Stromal cell of bone marrow (primary cell): ENCODE measurements at regions not wholly inside any gene's neighbourhood (a gene's known extent, or its start where the extent isn't known, plus 50 kb on each side); places are given as distances from the start of the nearest gene placed in this dataset.

Experiments used
- DNase-seq: peaks from one replicate; pipeline ENCODE4 v3.0.0-alpha.2; 2012; ENCODE audit warnings: low read depth

DNA sequence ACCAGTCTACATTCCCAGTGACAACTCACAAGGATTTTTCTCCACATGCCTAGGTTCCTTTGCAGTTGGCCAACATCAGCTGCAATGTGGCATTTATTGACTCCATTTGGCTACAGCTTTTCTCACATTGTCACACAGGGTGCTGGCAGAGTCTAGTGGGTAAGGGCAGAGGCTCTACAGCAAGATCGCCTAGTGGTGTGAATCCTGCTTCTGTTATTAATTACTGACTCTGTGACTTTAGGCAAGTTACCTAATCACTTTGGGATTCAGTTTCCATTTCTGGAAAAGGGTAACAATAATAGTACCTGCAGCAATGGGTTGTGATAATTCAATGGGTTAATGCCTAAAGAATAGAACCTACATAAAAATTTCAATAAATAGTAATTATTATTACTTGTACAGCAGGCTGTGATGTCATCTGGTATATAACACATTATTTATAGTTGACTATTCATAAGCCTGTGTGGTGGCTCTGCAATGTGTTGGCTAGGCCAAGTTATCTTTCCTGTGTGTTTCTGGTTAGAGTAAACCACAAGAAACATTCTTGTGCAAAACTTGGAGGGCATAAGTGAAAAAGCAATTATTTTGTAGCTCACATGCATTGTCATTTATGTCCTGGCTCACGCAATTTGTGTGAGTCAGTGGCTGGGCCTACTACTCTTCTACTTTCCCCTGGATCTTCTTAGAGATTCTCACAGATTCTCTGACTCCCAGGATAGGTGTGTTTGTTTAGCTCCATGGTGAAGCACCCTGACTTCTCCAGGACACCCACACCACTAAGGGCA, 59.5 kb downstream of the PTGS2 start:
- peak; percentile 91 for DNase-seq

DNA sequence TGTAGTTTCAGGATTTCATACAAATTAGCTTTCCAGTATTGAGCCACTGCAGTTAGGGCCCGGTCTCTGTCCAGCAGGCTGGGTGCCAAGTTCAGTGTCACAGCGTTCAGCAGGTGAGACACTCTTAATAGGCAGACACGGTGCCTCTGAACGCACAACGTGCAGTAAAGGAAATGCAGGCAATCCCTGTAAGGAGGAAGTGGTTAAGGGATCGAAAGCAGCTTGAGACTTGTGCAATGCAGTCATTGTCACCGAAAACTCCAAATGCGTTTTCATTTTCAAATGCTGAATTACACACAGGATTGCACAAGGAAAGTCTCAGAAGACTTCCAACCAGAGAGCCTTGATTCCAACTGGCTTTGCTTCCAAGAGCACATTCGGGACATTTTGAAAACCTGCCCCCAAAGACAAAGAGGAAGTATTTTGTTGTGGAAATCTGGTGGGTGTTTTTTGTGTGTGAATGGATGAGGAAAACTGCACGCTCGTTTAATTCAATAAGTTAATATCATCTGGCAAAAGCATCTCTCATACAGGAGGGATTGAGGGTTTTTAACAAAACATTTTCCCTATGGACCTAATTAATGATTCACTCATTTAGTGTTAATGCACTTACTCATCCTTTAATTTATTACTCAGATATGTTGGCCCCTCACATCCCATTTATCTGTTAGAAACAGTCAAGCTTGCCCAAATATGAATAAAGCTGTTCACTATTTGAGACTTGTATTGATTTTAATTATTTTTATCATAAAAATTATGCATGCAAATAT, 61.6 kb downstream of the PTGS2 start:
- DNase-seq, result peak; percentile 60

DNA sequence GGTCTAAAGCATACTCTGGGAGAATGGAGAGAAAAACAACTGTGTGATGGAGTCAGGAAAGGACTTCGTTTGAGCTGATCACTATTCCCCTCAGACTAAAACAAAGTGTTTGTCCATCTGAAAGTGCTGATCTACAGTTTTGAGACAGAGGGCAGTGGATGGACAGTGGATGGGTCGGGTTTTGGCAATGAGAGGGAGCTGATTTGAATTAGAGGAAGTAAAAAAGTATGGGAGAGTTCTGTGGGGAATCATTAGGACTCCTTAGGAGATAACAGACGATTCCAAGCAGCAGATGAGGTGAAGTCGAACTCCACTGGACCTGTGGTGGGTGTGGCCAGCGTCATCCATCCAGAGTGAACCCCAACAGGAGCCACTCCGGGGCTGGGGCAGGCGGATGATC, 62.3 kb downstream of the PTGS2 start:
- peak; percentile 19 for DNase-seq

DNA sequence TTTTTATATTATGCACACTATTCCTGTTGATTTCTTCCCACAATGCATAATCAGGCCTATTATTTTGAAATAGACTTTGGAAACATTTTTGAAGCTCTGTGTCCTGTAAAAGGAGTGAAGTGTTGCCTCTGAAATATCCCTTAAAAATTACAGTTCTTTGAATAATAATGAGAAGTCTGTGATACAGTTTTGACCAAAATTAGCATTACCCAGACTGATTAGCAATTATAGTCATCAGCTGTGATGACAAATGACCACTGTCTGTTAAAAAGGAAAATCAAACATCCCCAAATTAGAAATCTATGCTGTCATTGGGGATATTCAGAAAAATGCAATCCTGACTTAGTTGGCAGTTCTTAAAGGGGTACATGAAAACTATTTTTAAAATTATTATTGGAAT, 63.7 kb downstream of the PTGS2 start:
- DNase-seq, result no peak

DNA sequence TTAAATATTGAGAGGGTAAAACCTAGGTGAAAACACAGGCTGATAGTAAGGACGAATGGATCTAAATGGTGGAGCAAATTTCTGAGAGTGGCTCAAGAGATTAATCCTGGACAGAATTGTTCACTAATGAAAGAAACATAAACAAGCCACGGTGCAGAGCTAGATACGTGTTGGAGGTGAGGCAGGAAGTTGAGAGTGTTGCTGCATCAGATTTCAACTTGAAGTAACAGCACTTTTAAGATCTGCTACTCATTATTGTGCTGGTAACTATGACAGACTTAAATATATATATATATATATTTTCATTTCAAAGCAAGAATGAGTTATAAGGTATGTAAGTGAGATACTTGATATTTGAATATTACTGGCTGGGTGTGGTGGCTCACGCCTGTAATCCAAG, 64.9 kb downstream of the PTGS2 start:
- DNase-seq, result no peak

DNA sequence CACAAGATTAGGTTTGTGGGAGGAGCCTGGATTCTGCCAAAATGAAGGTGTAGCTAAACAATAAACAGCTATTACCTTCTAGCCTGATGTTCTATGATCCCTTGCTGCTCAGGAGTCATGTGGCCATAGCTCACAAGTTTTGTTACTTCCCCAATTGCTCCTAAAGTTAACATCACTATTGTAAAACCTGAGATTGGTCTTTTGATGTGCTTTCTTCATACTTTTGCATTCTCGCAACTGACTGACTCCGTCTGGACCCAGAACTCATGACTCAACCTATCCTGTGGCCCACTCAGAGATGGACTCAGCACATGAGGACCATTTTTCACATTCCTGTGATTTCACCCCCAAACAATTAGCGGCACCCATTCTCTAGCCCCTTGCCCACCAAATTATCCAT, 69.1 kb downstream of the PTGS2 start:
- DNase-seq, result no peak

DNA sequence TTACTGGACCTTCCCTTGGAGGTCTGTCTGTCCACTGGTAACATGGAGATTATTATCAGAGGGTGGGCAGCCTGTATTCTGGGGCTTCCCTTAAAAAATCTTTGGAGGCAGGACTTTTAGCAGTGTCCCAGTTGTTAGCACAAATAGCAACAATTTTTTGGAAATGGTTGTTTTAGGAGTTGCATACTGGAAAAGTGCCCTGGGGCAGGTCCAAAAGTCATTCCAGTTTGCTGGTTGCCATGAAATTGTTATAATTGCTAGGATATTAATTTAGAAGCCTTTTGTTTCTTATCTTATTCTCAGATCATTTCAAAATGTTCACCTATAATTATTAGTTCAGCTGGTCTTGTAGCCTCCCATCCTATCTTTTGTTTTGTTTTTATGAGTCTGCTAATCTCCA, 71.0 kb downstream of the PTGS2 start:
- no peak for DNase-seq

DNA sequence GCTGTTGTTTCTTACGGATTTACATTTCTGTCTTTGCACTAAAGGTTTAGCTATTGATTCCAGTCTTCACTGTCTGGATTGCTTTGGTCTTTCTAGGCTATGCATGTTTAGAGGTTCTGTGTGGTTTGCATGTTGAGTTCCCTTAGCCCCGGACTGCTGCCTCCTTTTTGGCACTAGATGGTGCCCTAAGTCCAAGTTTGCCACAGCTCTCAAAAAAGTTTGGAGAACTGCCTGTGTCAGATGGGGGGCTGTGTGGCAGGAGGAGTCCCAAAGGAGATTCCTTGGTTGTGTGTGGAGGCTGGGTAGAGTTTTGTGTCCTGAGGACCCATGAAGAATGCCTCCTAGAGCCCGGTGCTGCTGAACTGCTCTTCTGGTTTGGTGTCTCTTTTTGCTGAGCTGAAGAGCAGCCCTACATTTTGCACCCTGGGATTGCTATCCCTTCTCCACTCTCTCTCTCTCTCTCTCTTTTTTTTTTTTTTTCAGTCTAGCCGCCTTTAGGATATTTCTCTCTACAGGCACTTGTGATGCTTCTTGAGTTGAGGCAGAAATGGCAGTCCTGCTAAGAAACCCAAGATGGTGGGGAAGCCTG, 74.4 kb downstream of the PTGS2 start:
- peak; percentile 58 for DNase-seq

DNA sequence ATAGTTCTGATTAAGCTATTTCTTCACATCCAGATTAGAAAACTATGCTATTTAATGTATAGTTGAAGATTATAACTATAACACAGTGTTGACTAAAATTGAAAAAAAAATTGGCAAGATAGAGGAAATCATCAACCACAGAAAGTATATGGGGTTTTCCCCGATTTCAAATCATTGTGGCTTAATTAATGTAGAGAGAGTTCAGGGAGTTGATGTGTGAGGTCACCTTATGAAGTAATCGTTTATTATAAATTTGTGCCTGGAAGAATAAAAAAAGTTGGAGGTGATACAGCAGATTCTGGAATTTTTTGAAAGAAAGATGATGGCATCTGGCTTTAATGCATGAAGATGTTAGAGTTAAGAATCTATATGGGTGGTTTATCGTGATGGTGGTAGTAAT, 84.3 kb downstream of the PTGS2 start:
- DNase-seq, result no peak

DNA sequence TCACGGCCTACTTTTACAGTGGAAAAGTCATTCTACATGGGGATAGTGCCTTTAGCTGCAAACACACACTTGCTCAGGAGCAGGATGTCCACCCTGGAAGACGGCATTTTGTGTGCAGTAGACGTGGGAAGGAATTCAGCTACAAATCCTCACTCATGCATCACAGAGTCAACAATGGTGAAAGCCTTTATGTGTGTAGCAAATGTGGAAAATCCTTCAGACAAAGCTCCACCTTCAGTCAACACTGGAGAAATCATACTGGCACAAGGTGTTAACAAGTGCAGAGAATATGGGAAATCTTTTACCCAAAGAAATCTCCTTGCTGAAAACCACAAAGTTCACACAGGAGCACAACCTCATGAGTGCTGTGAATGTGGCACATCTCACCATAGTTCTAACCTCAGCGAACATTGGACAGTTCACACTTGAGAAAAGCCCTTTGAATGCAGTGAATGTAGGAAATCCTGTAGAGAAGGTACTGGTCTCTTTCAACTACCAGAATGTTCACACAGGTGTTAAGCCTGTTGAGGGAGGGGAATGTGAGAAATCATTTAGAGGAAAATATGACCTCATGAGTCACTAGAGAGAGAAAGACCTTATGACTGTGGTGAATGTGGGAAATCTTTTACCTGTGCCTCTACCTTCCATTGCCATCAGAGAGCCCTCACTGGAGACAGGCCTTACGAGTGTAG, 101.8 kb downstream of the PTGS2 start:
- DNase-seq, result no peak

DNA sequence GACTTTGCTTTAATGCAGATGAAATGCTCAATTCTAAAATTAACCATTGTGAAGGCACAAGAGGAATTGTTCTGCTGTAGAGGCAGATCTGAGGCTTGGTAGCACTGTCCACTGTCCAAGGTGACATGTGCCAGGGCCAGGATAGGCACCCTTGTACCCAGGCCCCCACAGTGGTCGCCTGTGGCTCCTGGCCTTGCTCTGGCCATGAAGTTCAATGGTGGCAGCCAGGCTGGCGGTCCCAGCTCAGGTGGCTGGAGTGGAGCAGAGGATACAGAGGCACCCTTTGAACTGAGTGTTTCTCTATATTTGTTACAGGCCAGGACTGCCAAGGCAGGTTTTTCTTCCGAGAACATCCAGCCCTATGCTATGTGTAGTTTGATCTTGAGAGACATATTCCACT, 102.6 kb downstream of the PTGS2 start:
- DNase-seq, result no peak

DNA sequence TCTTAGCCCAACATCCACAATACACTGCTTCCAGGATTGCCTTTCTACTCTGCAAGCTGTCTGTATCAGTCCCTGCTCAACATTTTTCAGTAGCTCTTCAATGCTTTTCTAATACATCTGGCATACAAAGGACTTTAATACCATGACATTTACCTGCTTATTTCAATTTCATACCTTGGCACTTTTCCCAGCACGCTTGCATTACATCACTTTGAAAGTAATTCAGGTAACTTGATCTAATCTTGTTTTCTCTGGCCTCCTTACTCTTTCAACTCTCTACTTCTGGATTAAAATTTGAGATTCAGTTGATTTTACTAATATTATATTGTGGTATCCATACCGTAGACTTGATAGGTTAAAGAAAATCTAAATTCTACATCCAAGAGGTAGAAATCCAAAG, 103.0 kb downstream of the PTGS2 start:
- DNase-seq, result no peak

DNA sequence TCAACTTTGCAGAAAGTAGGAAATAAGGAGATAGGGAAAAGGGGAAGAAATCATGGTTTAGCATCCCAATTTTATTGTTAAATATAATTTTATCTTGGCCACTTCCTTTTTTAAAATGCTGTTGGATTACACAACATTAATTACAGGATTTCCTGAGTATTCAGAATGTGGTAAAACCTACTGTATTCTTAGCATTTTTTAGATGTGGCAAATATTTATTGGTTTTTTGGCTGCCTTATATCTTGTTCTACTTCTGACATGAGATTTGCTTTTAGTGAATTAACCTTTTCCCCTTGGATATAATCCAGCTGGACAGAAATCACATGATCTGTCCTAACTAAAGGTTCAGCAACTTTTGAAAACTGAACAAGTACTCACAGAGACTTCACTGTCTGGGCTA, 104.9 kb downstream of the PTGS2 start:
- DNase-seq, result peak; percentile 14

DNA sequence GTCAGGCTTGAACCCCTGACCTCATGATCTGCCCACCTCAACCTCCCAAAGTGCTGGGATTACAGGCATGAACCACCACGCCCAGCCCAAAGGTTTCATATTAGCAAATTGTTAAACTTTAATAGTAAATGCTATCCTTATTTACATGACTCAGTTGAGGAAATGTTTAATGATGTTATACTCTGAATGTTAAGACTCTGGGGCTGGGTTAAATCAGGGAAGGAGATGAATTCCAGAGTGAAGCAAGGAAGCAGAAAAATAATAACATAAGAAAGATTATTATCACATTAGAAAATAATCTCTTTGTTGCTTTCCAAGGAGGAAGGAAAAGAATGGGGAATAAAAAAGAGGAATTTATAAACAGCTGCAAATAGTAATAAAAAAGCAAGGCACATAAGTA, 105.3 kb downstream of the PTGS2 start:
- DNase-seq, result no peak

DNA sequence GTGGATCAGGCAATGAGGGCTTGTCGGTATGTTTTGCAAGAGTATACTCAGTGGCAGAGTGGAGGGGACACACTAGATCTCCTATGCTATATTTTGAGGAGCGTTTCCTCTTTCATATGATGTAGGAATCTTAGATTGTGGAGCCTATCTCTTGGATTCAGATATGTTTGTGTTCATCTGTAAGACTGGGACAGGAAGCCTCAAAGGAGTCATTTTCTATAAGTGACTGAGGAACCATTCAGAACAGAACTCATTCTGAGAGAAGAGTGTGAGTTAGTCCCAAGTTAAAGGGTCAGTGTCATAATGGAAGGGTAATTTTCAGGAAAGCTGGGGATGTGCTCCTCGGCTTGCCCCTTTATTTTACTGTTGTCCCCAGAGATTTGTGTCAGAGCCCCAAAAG, 107.7 kb downstream of the PTGS2 start:
- no peak for DNase-seq

DNA sequence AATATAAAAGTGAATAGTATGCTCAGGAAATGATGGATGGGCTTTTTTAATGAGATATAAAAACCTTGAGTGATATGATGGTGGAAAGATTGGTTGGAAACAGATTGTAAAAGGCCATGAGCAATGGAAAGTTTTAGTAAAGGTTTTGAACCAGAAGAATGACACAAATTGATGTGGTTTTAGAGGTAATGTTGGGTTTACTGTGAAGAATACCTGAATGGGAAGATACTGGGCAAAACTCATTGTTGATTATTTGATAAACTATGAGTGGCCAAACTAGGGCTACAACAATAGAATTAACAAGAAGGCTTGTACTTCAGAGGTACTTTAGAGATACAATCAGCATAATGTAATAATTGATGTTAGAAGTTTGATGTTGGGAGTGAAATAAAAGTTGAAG, 108.5 kb downstream of the PTGS2 start:
- no peak for DNase-seq

DNA sequence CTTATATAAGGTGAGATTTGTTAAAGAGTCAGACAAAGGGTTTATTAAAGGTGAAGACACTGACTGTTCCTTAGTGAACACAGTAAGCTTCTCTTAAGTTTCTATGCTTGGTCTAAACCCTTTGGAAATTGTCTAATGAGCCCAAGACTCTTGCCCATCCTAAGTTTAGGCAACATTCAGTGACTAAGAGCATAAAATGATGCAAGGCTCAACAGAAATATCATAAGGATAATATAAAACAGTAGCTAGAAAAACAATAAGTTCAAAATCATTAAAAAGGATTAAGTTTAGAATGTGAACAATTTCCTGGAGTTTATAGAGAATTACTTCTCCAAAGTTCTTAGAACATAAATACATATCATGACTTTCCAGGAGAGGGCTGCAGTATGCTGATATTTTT, 108.9 kb upstream of the PDC start:
- no peak for DNase-seq

DNA sequence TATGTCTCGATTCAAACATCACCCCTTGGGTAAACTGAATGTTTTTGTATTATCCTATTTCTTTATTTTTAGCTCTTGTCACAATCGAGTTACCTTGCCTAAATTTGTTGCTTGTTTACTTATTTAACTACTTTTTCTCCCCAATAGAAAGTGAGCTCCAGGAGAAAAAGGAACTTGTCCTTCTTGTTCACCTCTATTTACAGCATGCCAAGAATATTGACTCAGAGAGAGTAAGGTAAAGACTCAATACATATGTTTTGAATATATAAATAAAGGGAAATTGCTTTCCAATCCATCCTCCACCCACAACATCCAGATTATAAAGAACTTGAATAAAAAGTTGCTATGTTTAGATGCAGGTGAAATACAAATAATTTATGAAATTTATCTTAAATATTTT, 107.3 kb upstream of the PDC start:
- no peak for DNase-seq

DNA sequence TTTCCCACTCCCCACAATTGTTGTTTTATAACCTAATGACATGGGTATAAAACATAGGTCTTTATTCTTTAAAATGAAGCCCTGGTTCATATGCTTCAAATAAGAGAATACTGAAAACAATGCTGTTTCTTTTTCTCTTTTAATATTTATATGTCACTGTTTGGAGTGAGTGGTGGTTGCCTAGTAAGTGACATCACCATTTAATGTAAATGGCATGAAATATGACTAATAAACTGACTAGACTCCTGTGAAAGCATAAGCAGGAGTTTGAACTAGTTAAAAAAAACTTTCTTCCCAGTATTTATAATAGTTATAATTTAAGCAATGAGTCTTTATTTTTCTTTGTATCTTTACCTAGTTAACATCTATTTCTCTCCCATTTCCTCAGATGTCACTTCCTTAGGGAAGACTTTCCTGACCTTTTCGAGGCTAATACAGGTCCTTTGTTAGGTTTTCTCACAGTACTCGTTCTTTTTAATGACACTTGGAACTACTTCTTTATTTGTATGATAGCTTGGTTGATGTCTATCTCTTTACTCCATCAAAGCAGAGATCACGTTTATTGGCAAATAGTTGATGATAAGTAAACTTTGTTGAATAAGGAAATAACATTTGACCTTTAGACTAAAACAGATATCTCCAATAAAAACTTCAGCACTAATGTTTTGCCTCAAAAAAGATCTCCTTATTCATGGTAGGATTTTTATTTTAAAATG, 105.4 kb upstream of the PDC start:
- peak; percentile 15 for DNase-seq

DNA sequence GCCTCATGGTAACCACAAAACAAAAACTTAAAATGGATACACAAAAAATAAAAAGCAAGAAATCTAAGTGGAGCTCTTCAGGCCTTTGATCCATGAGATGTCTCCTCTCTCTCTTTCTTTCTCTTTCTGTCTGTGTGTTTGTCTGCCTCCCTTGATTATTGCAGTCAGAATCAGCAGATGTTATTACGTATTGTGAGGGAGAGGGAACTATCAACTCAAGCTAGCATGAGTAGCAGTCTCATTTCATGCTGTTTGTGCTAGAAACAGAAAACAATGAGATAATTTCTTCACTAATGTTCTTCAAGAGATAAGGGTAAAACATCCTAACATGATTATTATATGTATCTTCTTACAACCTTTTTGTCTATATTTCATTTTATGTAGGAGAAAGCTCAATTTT, 103.7 kb upstream of the PDC start:
- no peak for DNase-seq

DNA sequence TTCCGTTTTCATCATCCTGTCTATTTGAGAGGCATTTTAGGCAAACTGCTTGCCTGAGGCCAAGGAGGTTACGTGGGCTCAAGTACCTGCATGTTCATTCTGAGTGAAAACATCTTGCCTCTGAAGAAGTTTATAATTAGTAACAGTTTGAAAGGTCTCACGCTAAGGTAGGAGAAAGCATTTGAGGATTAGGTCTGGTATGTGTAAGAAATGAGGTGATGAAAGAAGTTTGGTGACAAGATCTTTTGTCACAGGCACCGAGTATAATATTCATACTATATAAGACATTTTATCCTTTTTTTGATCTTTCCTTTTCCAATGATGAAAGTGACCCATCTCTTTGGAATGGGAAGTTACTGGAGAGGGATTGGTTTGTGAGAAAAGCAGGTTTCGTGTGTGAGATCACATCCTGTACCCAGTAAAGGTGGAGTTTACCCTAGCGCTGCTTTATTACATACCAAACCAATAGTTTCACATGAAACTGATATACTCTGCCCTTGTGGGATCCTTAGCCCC, 98.7 kb upstream of the PDC start:
- no peak for DNase-seq
